Glomerular visceral epithelial cell (primary cell): ENCODE measurements at regions not wholly inside any gene's neighbourhood (a gene's known extent, or its start where the extent isn't known, plus 50 kb on each side); places are given as distances from the start of the nearest gene placed in this dataset.
"Not testable (repeated sequence)": the region's sequence is repeated elsewhere in the genome, so short reads cannot be mapped to it uniquely, and the experiment has no call there.

ENCODE experiments used
- DNase-seq: peaks from one replicate; pipeline ENCODE4 v3.0.0-alpha.2; 2016; ENCODE audit errors: extremely low spot score

GRCh38 chrX:116290359-116290758 lies 119.8 kb downstream of the AGTR2 start:
- DNase-seq = peak; percentile 1

- DNase-seq = no peak
Observed at GRCh38 chrX:116292183-116292582, 121.6 kb downstream of the AGTR2 start.

- DNase-seq = no peak
Observed at GRCh38 chrX:116298956-116299355, 128.4 kb downstream of the AGTR2 start.

GRCh38 chrX:116306218-116306617 lies 130.2 kb upstream of the SLC6A14 start:
- DNase-seq = no peak

GRCh38 chrX:116317409-116317808 lies 119.0 kb upstream of the SLC6A14 start:
- DNase-seq = no peak

GRCh38 chrX:116318672-116319071 lies 117.7 kb upstream of the SLC6A14 start:
- no peak for DNase-seq

- DNase-seq = no peak
Observed at GRCh38 chrX:116321711-116322110, 114.7 kb upstream of the SLC6A14 start.

- not testable (repeated sequence) for DNase-seq
Observed at GRCh38 chrX:116332026-116332425, 104.4 kb upstream of the SLC6A14 start.

GRCh38 chrX:116334797-116335196 lies 101.6 kb upstream of the SLC6A14 start:
- DNase-seq = not testable (repeated sequence)

- no peak for DNase-seq
Observed at GRCh38 chrX:116339407-116339806, 97.0 kb upstream of the SLC6A14 start.

GRCh38 chrX:116342903-116343302 lies 93.5 kb upstream of the SLC6A14 start:
- DNase-seq = no peak

- no peak for DNase-seq
Observed at GRCh38 chrX:116345958-116346357, 90.4 kb upstream of the SLC6A14 start.

- no peak for DNase-seq
Observed at GRCh38 chrX:116357329-116357728, 79.1 kb upstream of the SLC6A14 start.

GRCh38 chrX:116378961-116379360 lies 57.4 kb upstream of the SLC6A14 start:
- no peak for DNase-seq

GRCh38 chrX:116379854-116380253 lies 56.6 kb upstream of the SLC6A14 start:
- no peak for DNase-seq

GRCh38 chrX:116384406-116384954 lies 51.9 kb upstream of the SLC6A14 start:
- DNase-seq = no peak
